A673 (cell line): ENCODE measurements at regions not wholly inside any gene's neighbourhood (a gene's known extent, or its start where the extent isn't known, plus 50 kb on each side); places are given as distances from the start of the nearest gene placed in this dataset.

Experiments
- BruUV-seq: library from RNA; stranded (reverse); fragments of 400-500 nt; replicated peaks from 2 replicates; lab custom pipeline; 2021; lab: Mats Ljungman, UMichigan
- CTCF ChIA-PET: fragments of 300-600 bp; sonication (Branson Sonifier 250); formaldehyde crosslinking; loops from one replicate; lab custom pipeline; 2022; ENCODE audit warnings: antibody characterized with exemption; lab: Charles Lee
- POLR2A ChIA-PET: fragments of 300-600 bp; sonication (Branson Sonifier 250); formaldehyde crosslinking; loops from one replicate; lab custom pipeline; 2022; ENCODE audit warnings: antibody characterized with exemption; ENCODE audit not compliant: low non-redundant PET; lab: Charles Lee
- DNase-seq: peaks from one replicate; pipeline ENCODE4 v3.0.0-alpha.2; 2015; ENCODE audit warnings: low spot score
- H3K27ac ChIP-seq: fragments of 200-600 bp; sonication (generic); 2 replicates; pipeline ENCODE4 v1.5.1; 2016; ENCODE audit warnings: mixed run types, low read depth, mild to moderate bottlenecking, mixed read lengths, antibody characterized with exemption, low read length; ENCODE audit not compliant: poor library complexity, severe bottlenecking
- H3K27me3 ChIP-seq: fragments of 200-600 bp; sonication (generic); replicated peaks from 2 replicates; pipeline ENCODE4 v1.6.1; 2017; ENCODE audit warnings: mixed run types, low read depth, mild to moderate bottlenecking, mixed read lengths, antibody characterized with exemption, low read length; ENCODE audit not compliant: insufficient read depth, poor library complexity
- H3K36me3 ChIP-seq: fragments of 200-600 bp; sonication (generic); 2 replicates; pipeline ENCODE4 v1.6.1; 2016; ENCODE audit warnings: mixed run types, mild to moderate bottlenecking, mixed read lengths, antibody characterized with exemption, low read length; ENCODE audit not compliant: insufficient read depth, poor library complexity, severe bottlenecking
- H3K4me1 ChIP-seq: fragments of 200-600 bp; sonication (generic); 2 replicates; pipeline ENCODE4 v1.6.1; 2017; ENCODE audit warnings: mixed run types, mild to moderate bottlenecking, mixed read lengths, antibody characterized with exemption, low read length; ENCODE audit not compliant: insufficient read depth, poor library complexity, severe bottlenecking
- H3K4me3 ChIP-seq: fragments of 200-600 bp; sonication (generic); 2 replicates; pipeline ENCODE4 v1.5.1; 2016; ENCODE audit warnings: low read depth, mixed run types, mild to moderate bottlenecking, mixed read lengths, low read length; ENCODE audit not compliant: poor library complexity, severe bottlenecking
- H3K9me3 ChIP-seq: fragments of 200-600 bp; sonication (generic); 2 replicates; pipeline ENCODE4 v1.6.1; 2016; ENCODE audit warnings: mixed run types, low read depth, mild to moderate bottlenecking, mixed read lengths, antibody characterized with exemption, low read length; ENCODE audit not compliant: poor library complexity, severe bottlenecking
- EZH2 ChIP-seq: fragments of 200-600 bp; sonication (generic); IDR thresholded peaks from 2 replicates; pipeline ENCODE4 v1.6.1; 2017; ENCODE audit warnings: borderline replicate concordance, low read depth, mild to moderate bottlenecking, mixed read lengths, antibody characterized with exemption, low read length; ENCODE audit not compliant: poor library complexity, severe bottlenecking
- intact Hi-C: fragments of 100-400 bp; cut with micrococcal nuclease; formaldehyde crosslinking; loops from one replicate; pipeline ENCODE4 v1.10.0; 2022; ENCODE audit not compliant: unreplicated experiment
- TF ChIP-seq, protein P1 (sequence below): fragments of 300-800, 200-600 bp; sonication (generic); conservative IDR thresholded peaks from 2 replicates; pipeline ENCODE4 v1.5.1; 2017; ENCODE audit warnings: low read depth, mild to moderate bottlenecking, antibody characterized with exemption, low read length, moderate library complexity, mixed read lengths

DNA sequence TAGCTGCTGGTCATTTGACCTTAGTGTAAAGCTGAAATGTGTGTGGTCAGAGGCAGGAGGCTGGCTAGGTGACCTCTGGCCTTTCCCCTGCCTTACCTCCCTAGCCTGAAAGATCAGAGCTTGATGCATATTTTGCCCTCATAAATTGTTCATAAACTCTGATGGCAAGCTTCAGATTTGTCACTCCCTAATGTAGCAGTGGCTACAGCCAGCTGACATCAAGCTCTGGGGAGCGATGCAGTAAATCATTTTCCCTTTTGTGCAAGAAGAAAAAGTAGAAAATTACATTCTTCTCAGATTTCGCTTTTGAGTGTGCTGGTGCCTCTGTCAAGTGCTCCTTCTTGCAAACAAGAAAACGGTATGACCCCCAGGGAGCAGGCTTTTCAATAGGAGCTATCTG lies 87.7 kb upstream of the MAGEA4 start:
- CTCF ChIA-PET: no interaction called here
- no peaks in the 10 kb centered on the region for H3K9me3 ChIP-seq
- no peaks in the 10 kb centered on the region for H3K36me3 ChIP-seq
- H3K27ac ChIP-seq: no peak overlapping the region
- no TSS peak for BruUV-seq
- H3K4me1 ChIP-seq: no peaks in the 10 kb centered on the region
- no peak overlapping the region for H3K4me3 ChIP-seq
- no peak for DNase-seq
- H3K27me3 ChIP-seq: no peaks in the 10 kb centered on the region
- intact Hi-C loops: no loop called here
- TF ChIP-seq, protein P1, sequence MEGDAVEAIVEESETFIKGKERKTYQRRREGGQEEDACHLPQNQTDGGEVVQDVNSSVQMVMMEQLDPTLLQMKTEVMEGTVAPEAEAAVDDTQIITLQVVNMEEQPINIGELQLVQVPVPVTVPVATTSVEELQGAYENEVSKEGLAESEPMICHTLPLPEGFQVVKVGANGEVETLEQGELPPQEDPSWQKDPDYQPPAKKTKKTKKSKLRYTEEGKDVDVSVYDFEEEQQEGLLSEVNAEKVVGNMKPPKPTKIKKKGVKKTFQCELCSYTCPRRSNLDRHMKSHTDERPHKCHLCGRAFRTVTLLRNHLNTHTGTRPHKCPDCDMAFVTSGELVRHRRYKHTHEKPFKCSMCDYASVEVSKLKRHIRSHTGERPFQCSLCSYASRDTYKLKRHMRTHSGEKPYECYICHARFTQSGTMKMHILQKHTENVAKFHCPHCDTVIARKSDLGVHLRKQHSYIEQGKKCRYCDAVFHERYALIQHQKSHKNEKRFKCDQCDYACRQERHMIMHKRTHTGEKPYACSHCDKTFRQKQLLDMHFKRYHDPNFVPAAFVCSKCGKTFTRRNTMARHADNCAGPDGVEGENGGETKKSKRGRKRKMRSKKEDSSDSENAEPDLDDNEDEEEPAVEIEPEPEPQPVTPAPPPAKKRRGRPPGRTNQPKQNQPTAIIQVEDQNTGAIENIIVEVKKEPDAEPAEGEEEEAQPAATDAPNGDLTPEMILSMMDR: no peak
- TF ChIP-seq EZH2: no peak
- POLR2A ChIA-PET: no interaction called here

DNA sequence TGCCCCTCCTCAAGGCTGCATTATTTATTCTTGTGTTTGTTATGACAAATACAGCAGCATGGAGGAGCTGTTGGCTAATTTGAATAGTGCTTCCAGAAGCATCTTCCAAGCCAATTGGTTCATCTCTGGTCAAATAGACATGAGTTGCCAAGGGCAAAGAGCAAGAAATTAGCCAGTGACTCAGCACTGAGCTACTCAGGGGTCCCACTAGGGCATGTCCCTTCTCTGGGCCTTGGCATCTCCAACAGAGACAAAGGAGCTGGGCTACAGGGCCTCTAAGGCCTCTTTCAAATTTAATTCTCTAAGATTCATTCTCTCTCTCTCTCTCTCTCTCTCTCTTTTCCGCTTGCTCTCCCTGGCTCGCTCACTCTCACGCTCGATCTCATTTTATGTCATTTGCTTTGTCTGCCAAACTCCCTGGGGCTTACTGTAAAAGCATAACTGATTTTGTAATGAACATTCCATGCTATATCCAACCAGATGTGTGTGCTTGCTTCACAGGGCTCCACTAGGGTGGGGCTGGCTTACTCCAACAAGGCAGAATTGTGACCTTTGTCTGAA lies 86.7 kb upstream of the MAGEA4 start:
- Histone ChIP-seq H3K27ac (no peak overlapping the region), H3K4me1 (no peaks in the 10 kb centered on the region), H3K36me3 (no peaks in the 10 kb centered on the region), H3K4me3 (no peak overlapping the region), H3K9me3 (no peaks in the 10 kb centered on the region), H3K27me3 (no peaks in the 10 kb centered on the region)
- intact Hi-C loops: no loop called here
- ChIA-PET CTCF (no interaction called here), POLR2A (no interaction called here)
- peak; percentile 14 for DNase-seq
- BruUV-seq: no TSS peak
- no peak for TF ChIP-seq EZH2
- TF ChIP-seq, protein P1: no peak

DNA sequence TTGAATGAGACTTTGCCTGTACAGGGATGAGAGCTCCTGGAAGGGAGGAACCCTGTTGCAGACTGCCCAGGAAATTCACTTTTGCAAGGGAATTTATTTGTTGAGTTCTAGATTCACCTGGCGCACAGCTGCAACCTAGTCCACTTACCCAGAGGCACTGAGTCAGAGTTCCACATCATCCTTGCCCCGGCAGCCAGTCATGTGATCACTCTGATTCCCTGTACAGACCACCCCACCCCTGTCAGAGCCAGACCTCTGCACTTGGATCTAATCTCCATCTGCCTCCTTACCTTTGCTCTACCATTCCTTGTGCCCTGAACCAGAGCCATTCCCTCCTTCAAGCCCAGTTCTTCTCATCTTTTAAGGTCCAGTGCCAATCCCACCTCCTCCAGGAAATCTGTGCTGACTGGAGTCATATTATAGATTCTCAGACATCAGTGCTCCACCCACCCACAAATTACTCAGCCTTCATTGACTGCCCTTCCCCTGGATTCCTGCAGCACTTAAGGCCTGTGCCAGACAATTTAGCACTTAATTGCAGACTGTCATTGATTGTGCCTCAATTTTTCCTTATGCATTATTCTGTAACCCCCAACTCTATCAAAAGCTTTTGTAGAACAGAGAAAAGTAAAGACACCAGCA lies 84.1 kb upstream of the MAGEA4 start:
- POLR2A ChIA-PET: no interaction called here
- no peaks in the 10 kb centered on the region for H3K4me1 ChIP-seq
- no peak overlapping the region for H3K27ac ChIP-seq
- H3K27me3 ChIP-seq: no peaks in the 10 kb centered on the region
- no peak overlapping the region for H3K4me3 ChIP-seq
- intact Hi-C loops: no loop called here
- H3K9me3 ChIP-seq: no peaks in the 10 kb centered on the region
- CTCF ChIA-PET: no interaction called here
- H3K36me3 ChIP-seq: no peaks in the 10 kb centered on the region
- no peak for TF ChIP-seq EZH2
- TF ChIP-seq, protein P1: no peak
- no peak for DNase-seq
- BruUV-seq: no TSS peak
